ENCODE measurements at regions not wholly inside any gene's neighbourhood (a gene's known extent, or its start where the extent isn't known, plus 50 kb on each side); places are given as distances from the start of the nearest gene placed in this dataset.

DNA sequence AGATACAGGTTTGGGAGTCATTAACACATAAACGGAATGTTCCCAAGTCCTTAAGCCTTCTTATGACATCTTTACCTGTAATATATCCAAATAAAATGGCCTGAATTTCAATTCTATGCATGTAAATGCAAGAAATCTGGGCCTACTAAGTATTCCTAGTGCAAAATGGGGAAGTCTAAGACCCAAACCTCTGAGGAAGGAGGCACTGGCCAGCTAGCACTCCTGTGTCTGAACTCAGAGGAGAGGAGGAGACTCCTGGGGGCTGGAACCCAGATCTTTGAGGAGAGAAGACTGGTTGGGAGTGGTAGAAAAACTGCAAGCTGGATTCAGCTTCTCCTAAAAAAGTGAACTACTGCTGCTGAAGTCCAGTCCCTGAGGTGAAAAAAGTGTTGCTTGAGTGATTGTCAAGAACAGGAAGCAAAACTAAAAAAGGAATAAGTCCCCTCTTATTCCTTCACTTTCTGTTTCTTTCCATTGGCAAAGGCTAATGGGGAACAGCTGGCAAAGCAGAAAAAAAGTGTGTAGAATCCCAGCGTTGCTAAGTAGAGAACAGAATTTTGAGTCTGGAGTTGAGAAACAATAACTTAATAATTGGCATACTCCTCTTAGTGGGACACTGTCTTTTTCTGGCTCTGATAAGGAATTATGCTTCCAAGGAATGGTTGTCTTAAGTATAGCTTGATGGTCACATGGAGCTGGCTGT is 54.8 kb upstream of the ATP2C1 start:
- no CpG with 5 or more reads among the region's 2 CpGs for WGBS (ENCODE audit: insufficient coverage)
- Mint-ChIP-seq H3K4me1 (peaks cover 0 to 4% (median 2%) of the 10 kb centered on the region in 3 donors), H3K4me3 (no peak overlapping the region), H3K36me3 (no peaks in the 10 kb centered on the region), H3K9me3 (no peaks in the 10 kb centered on the region), H3K27me3 (peaks cover 0 to 3% of the 10 kb centered on the region in 2 donors), H3K27ac (no peak overlapping the region)
- ATAC-seq (replicated peaks in 1 of 4) (no peak), DNase-seq (no peak)
- H3K27me3 ChIP-seq (replicated peaks in 1 of 2; ENCODE audit: control insufficient read depth in 2 of 2, extremely low read depth in 1 of 2, insufficient read depth in 2 of 2, low read length in 1 of 2): no peaks in the 10 kb centered on the region
- no peaks in the 10 kb centered on the region for H3K36me3 ChIP-seq (ENCODE audit: control insufficient read depth in 2 of 2, extremely low read depth in 1 of 2, insufficient read depth in 1 of 2, low read length in 1 of 2)
- H3K4me1 ChIP-seq (ENCODE audit: control insufficient read depth in 1 of 2, extremely low read depth in 1 of 2, insufficient read depth in 2 of 2, low read length in 2 of 2): no peaks in the 10 kb centered on the region
- H3K4me3 ChIP-seq (ENCODE audit: control insufficient read depth in 1 of 2, extremely low read depth in 1 of 2, low read length in 1 of 2): no peak overlapping the region
- ChIA-PET POLR2A (no interaction called here), CTCF (no interaction called here)
- H3K27ac ChIP-seq (ENCODE audit: low read length): no peak overlapping the region
- H3K9me3 ChIP-seq: no peaks in the 10 kb centered on the region

DNA sequence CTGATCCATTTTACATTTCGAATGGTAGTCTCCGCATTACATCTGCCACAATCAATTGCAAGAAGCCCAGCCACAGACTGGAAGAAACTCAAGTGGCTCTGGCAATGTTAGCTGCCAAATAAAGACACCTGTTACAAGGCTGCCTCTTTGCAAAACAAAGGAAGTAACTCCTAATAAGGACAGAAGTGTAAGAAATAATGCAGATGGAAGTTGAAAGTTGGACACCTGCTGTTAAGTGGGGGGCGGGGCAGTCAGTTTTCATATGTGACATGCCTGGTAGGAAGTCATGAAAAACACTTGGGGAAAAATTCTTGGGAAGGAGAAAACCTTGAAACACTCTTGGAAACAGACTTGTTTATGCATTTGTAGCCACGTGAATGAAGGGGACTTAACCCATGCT is 54.1 kb upstream of the ATP2C1 start:
- H3K27ac ChIP-seq (ENCODE audit: low read length): no peak overlapping the region
- H3K27me3 ChIP-seq (replicated peaks in 1 of 2; ENCODE audit: control insufficient read depth in 2 of 2, extremely low read depth in 1 of 2, insufficient read depth in 2 of 2, low read length in 1 of 2): no peaks in the 10 kb centered on the region
- Mint-ChIP-seq H3K36me3 (no peaks in the 10 kb centered on the region), H3K4me1 (peaks cover 0 to 4% (median 2%) of the 10 kb centered on the region in 3 donors), H3K9me3 (no peaks in the 10 kb centered on the region), H3K27ac (no peak overlapping the region), H3K4me3 (no peak overlapping the region), H3K27me3 (peaks cover 0 to 3% of the 10 kb centered on the region in 2 donors)
- no peak overlapping the region for H3K4me3 ChIP-seq (ENCODE audit: control insufficient read depth in 1 of 2, extremely low read depth in 1 of 2, low read length in 1 of 2)
- H3K4me1 ChIP-seq (ENCODE audit: control insufficient read depth in 1 of 2, extremely low read depth in 1 of 2, insufficient read depth in 2 of 2, low read length in 2 of 2): no peaks in the 10 kb centered on the region
- ATAC-seq (replicated peaks in 1 of 4) (no peak), DNase-seq (no peak)
- ChIA-PET POLR2A (interaction anchor here in 1 of 2 donors (0.9 kb wide), 1 partner anchor 10 kb away, joined by 3 read pairs; no protein-coding TSS in a partner anchor), CTCF (interaction anchor here in 1 of 2 donors (1.2 kb wide), 1 partner anchor 53 kb away, joined by 3 read pairs; no protein-coding TSS in a partner anchor)
- H3K36me3 ChIP-seq (ENCODE audit: control insufficient read depth in 2 of 2, extremely low read depth in 1 of 2, insufficient read depth in 1 of 2, low read length in 1 of 2): no peaks in the 10 kb centered on the region
- WGBS (ENCODE audit: insufficient coverage): 60% methylated on average over 1 of the region's 4 CpGs
- H3K9me3 ChIP-seq: no peaks in the 10 kb centered on the region

DNA sequence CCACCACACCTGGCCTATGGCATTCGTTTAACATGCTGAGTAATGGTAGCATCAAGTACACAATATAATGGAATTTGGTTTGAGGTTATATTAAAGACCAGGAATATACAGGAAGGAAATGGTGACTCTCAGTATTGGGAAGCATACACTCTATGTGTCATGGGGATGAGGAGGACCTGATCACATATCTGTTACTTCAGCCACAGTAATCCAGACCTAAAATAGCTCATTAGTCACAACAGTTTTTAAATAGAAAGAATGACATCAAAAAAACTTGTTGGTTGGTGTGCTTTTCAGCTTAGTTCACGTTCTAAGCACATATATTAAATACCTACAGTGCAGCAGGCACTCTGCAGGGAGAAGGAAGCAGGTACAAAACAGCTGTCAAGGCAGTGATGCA is 52.5 kb upstream of the ATP2C1 start:
- Mint-ChIP-seq H3K4me3 (no peak overlapping the region), H3K4me1 (peaks cover 0 to 4% (median 2%) of the 10 kb centered on the region in 3 donors), H3K9me3 (no peaks in the 10 kb centered on the region), H3K27ac (no peak overlapping the region), H3K27me3 (peaks cover 3% of the 10 kb centered on the region in 2 donors), H3K36me3 (no peaks in the 10 kb centered on the region)
- no peaks in the 10 kb centered on the region for H3K36me3 ChIP-seq (ENCODE audit: control insufficient read depth in 2 of 2, extremely low read depth in 1 of 2, insufficient read depth in 1 of 2, low read length in 1 of 2)
- ATAC-seq (replicated peaks in 1 of 4): no peak
- no peaks in the 10 kb centered on the region for H3K9me3 ChIP-seq
- no peak overlapping the region for H3K4me3 ChIP-seq (ENCODE audit: control insufficient read depth in 1 of 2, extremely low read depth in 1 of 2, low read length in 1 of 2)
- no peak for DNase-seq
- WGBS (ENCODE audit: insufficient coverage): no CpG with 5 or more reads among the region's 2 CpGs
- no peak overlapping the region for H3K27ac ChIP-seq (ENCODE audit: low read length)
- H3K4me1 ChIP-seq (ENCODE audit: control insufficient read depth in 1 of 2, extremely low read depth in 1 of 2, insufficient read depth in 2 of 2, low read length in 2 of 2): no peaks in the 10 kb centered on the region
- no peaks in the 10 kb centered on the region for H3K27me3 ChIP-seq (replicated peaks in 1 of 2; ENCODE audit: control insufficient read depth in 2 of 2, extremely low read depth in 1 of 2, insufficient read depth in 2 of 2, low read length in 1 of 2)
- ChIA-PET CTCF (no interaction called here), POLR2A (no interaction called here)

DNA sequence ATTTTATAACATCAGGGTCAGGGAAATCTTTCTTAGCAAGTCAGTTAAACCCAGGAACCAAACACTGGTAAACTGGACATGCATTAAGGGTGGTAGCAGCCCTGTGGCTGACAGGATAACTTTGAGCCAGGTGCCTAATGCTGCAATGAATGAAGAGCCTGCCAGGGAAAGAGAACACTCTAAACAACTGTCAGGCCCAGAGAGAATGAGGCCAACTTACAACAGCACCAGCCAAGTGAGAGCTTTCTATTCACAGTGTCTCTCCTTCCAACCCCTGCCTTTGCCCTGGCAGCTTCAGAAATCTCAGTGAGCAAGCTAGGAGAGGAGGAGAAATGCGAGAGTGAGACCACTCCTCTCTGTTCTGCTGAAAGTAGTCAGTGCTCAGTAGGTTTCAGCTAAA is 50.4 kb upstream of the ATP2C1 start:
- H3K36me3 Mint-ChIP-seq: no peaks in the 10 kb centered on the region
- H3K9me3 Mint-ChIP-seq: no peaks in the 10 kb centered on the region
- no peaks in the 10 kb centered on the region for H3K9me3 ChIP-seq
- peaks cover 3% of the 10 kb centered on the region in 2 donors for H3K27me3 Mint-ChIP-seq
- POLR2A ChIA-PET: no interaction called here
- H3K4me3 Mint-ChIP-seq: no peak overlapping the region
- WGBS (ENCODE audit: insufficient coverage): no CpG with 5 or more reads among the region's 1 CpG
- CTCF ChIA-PET: interaction anchor here in 1 of 2 donors (0.7 kb wide), 1 partner anchor 13 kb away, joined by 3 read pairs; no protein-coding TSS in a partner anchor
- DNase-seq: no peak
- H3K27ac ChIP-seq (ENCODE audit: low read length): no peak overlapping the region
- H3K27ac Mint-ChIP-seq: no peak overlapping the region
- H3K4me1 ChIP-seq (ENCODE audit: control insufficient read depth in 1 of 2, extremely low read depth in 1 of 2, insufficient read depth in 2 of 2, low read length in 2 of 2): no peaks in the 10 kb centered on the region
- ATAC-seq (replicated peaks in 1 of 4): no peak
- H3K27me3 ChIP-seq (replicated peaks in 1 of 2; ENCODE audit: control insufficient read depth in 2 of 2, extremely low read depth in 1 of 2, insufficient read depth in 2 of 2, low read length in 1 of 2): no peaks in the 10 kb centered on the region
- peaks cover 0 to 4% (median 2%) of the 10 kb centered on the region in 3 donors for H3K4me1 Mint-ChIP-seq
- H3K4me3 ChIP-seq (ENCODE audit: control insufficient read depth in 1 of 2, extremely low read depth in 1 of 2, low read length in 1 of 2): no peak overlapping the region
- H3K36me3 ChIP-seq (ENCODE audit: control insufficient read depth in 2 of 2, extremely low read depth in 1 of 2, insufficient read depth in 1 of 2, low read length in 1 of 2): no peaks in the 10 kb centered on the region
